ENCODE measurements at regions not wholly inside any gene's neighbourhood (a gene's known extent, or its start where the extent isn't known, plus 50 kb on each side); places are given as distances from the start of the nearest gene placed in this dataset.

GRCh38 chr2:180291552-180292421 is 284.7 kb upstream of the CWC22 start:
- TF ChIP-seq, protein P1, sequence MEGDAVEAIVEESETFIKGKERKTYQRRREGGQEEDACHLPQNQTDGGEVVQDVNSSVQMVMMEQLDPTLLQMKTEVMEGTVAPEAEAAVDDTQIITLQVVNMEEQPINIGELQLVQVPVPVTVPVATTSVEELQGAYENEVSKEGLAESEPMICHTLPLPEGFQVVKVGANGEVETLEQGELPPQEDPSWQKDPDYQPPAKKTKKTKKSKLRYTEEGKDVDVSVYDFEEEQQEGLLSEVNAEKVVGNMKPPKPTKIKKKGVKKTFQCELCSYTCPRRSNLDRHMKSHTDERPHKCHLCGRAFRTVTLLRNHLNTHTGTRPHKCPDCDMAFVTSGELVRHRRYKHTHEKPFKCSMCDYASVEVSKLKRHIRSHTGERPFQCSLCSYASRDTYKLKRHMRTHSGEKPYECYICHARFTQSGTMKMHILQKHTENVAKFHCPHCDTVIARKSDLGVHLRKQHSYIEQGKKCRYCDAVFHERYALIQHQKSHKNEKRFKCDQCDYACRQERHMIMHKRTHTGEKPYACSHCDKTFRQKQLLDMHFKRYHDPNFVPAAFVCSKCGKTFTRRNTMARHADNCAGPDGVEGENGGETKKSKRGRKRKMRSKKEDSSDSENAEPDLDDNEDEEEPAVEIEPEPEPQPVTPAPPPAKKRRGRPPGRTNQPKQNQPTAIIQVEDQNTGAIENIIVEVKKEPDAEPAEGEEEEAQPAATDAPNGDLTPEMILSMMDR (IDR thresholded peaks at IDR 0.05) = no peak
- TF ChIP-seq POLR2A (IDR thresholded peaks at IDR 0.05) = no peak
